GM10266 (cell line): ENCODE measurements at regions not wholly inside any gene's neighbourhood (a gene's known extent, or its start where the extent isn't known, plus 50 kb on each side); places are given as distances from the start of the nearest gene placed in this dataset.

Experiments
- DNase-seq: peaks from one replicate; pipeline ENCODE4 v3.0.0; 2012; ENCODE audit errors: extremely low spot score
- CTCF ChIP-seq: IDR thresholded peaks from 2 replicates; pipeline ENCODE4 v1.5.1; 2012; ENCODE audit warnings: mild to moderate bottlenecking, low read depth; ENCODE audit not compliant: control insufficient read depth, insufficient read depth; ENCODE audit errors: missing control alignments

GRCh38 chr9:2243666-2244555, 228.8 kb downstream of the SMARCA2 start:
- DNase-seq, result no peak
- no peak for TF ChIP-seq CTCF

GRCh38 chr9:2247340-2247739, 232.2 kb downstream of the SMARCA2 start:
- no peak for TF ChIP-seq CTCF
- DNase-seq, result no peak

GRCh38 chr9:2248768-2249265, 233.7 kb downstream of the SMARCA2 start:
- no peak for DNase-seq
- no peak for TF ChIP-seq CTCF

- no peak for DNase-seq
- TF ChIP-seq CTCF, result no peak
These were observed 238.8 kb downstream of the SMARCA2 start for GRCh38 chr9:2253636-2254580.

GRCh38 chr9:2255128-2255527, 240.0 kb downstream of the SMARCA2 start:
- no peak for TF ChIP-seq CTCF
- no peak for DNase-seq

- no peak for TF ChIP-seq CTCF
- DNase-seq, result no peak
These were observed 242.2 kb downstream of the SMARCA2 start for GRCh38 chr9:2257248-2257929.
